GM18499 (cell line): ENCODE measurements at regions not wholly inside any gene's neighbourhood (a gene's known extent, or its start where the extent isn't known, plus 50 kb on each side); places are given as distances from the start of the nearest gene placed in this dataset.
"Not testable (repeated sequence)": the region's sequence is repeated elsewhere in the genome, so short reads cannot be mapped to it uniquely, and the experiment has no call there.

Experiments
- ATAC-seq: cut with Tn5 transposase; IDR thresholded peaks from one replicate; pipeline ENCODE4 v1.9.1; 2021; ENCODE audit warnings: moderate number of reproducible peaks; ENCODE audit not compliant: insufficient read depth, unreplicated experiment

- no peak for ATAC-seq
These were observed 846.6 kb upstream of the ANO3 start for GRCh38 chr11:25485315-25485714.

DNA sequence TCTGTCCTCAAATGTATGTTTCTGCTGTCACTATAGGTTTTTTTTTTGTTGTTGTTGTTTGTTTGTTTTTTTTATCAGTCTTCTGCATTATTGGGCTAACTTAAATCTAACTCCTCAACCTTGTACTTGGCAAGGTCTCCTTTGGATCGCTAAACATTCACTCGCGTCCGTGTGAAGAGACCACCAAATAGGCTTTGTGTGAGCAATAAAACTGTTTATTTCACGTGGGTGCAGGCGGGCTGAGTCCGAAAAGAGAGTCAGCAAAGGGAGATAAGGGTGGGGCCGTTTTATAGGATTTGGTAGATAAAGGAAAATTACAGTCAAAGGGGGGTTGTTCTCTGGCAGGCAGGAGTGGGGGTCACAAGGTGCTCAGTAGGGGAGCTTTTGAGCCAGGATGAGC, 845.6 kb upstream of the ANO3 start:
- not testable (repeated sequence) for ATAC-seq

DNA sequence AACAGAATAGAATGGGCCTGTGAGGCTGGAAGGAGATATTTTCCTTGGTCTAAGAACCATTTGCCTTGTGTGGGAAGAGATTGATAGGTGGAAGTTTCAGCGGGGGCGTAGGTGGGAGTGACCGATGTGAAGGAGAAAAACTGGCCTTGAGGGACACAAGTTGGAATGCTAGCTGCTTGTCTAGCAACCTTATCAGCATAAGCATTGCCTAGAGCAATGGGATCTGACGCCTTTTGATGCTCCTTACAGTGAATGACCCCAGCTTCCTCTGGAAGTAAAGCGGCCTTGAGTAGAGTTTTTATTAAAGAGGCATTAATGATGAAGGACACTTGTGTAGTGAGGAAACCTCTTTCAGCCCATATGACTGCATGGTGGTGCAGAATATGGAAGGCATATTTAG, 843.8 kb upstream of the ANO3 start:
- ATAC-seq = not testable (repeated sequence)

DNA sequence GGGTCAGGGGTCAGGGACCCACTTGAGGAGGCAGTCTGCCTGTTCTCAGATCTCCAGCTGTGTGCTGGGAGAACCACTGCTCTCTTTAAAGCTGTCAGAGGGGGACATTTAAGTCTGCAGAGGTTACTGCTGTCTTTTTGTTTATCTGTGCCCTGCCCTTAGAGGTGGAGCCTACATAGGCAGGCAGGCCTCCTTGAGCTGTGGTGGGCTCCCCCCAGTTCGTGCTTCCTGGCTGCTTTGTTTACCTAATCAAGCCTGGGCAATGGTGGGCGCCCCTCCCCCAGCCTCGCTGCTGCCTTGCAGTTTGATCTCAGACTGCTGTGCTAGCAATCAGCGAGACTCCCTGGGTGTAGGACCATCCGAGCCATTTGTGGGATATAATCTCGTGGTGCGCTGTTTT, 830.5 kb upstream of the ANO3 start:
- not testable (repeated sequence) for ATAC-seq

- ATAC-seq = no peak
These were observed 816.4 kb upstream of the ANO3 start for GRCh38 chr11:25515576-25515975.

DNA sequence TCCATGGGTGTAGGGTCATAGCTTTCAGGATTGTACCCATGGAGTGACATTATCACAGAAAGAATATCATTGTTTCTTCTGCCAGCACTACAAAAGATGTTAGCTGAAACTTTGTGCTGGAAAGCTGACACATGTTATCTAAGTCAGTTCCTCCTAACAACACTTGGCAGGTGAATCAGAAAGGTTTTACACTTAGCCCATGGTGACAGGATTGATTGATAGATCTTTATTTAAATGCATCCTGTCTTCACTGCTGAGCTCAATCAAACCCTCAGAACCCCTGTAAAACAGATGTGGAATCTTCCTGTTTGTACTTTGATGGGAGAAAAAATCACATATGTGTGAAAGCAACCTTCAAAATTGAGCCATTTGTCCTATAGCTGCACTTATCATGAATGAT, 811.5 kb upstream of the ANO3 start:
- no peak for ATAC-seq

DNA sequence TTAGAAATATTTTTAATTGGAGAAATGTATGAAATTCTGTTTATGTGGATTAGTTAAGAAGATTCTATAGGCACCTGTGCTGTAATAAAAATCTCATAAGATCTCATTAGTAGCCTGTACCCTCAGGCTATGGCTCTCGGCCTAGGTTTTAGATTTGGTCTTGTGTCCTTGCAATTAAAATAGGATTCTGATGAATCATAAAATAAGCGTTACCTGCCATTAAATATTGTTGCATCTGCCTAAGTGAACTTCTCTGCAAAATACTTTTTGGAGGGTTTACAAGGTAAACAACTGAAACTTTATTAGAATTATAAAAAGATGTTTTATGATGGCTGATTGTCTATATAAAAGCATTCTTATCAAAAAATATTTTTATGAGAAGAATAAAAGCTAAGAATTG, 804.1 kb upstream of the ANO3 start:
- no peak for ATAC-seq

- ATAC-seq = no peak
These were observed 802.4 kb upstream of the ANO3 start for GRCh38 chr11:25529572-25529971.

DNA sequence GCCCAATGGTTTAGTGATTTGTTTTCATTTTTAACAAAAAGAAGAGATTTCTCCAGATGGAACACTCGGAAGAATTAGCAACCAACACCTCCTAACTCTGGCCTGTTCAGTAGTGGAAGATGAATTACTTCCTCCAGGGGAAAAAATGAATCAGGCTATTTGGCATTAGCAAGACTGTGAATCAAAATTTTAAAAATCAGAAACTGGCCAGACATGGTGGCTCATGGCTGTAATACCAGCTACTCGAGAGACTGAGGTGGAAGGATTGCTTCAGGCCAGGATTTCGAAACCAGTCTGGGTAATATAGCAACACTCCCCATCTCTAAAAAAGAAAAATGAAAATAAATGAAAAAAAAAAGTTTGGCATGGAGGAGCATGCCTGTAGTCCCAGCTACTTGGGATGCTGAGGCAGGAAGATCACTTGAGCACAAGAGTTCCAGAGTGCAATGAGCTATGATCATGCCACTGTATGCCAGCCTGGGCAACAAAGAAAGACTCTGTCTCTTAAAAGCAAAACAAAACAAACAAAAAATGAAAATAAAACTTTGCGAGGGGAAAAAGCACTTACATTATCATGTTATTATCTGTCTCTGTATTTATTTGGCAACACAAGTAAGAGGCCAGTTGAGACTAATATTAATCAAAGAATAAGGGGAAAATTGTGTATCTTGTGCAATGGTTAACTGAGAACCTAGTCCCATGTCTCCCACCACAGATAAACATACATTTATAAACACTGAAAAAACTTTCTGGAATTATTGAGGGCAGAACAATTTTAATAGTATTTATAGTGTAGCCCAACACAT, 796.3 kb upstream of the ANO3 start:
- no peak for ATAC-seq

DNA sequence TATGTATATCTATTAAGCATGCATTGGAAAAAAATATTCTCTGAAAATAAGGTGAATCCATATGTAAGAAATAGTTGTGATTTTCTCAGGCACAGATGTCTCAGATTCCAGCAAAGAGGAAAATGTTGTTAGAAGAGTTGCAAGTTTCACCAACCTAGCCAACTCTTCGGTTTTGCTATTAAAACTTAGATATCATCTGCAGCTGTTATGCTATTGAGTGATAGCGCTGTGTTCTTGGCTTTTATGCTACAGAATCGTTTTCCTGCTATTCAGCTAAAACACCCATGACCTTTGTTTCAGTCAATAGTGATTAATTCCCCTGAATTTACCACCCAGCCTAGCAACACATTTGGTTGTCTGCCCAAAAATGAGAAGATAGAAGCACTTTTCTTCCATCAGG, 795.6 kb upstream of the ANO3 start:
- no peak for ATAC-seq

DNA sequence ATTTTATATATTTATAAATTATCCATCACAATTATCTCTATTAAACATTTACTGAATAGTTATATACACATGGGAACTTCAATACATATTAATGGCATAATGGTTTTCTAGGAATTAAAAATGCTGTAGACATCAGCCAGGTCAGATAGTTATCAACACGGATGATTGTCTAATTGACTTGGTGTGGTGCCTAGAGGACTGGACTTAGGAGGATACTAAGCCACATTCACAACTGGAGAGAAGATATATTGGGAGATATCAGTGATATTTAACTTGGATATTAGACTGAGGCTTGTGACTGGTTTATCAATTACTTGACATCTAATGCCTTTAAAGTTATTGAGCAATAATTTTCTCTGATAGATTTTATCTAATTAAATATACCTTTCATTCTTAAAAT, 794.5 kb upstream of the ANO3 start:
- no peak for ATAC-seq

DNA sequence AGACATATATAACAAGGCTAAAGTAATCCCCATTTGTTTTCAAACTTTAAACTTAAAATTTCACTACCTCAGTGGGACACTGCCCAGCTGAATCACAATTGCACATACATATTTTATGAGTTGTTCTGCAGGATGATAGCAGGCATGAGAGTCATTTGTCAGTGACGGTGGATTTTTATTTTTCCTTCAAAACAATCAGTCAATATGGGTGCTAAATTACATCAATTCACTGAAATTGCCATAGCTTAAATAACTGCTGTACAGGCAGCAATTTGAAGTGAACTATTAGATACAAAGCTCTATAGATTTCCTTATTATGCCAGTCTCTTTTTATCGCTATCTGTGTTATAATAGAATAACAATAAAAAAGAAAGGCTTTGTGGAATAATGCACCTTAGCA, 784.6 kb upstream of the ANO3 start:
- ATAC-seq = no peak

GRCh38 chr11:25562417-25562816, 769.5 kb upstream of the ANO3 start:
- ATAC-seq = no peak

GRCh38 chr11:25565846-25566245, 766.1 kb upstream of the ANO3 start:
- no peak for ATAC-seq

- no peak for ATAC-seq
These were observed 765.4 kb upstream of the ANO3 start for GRCh38 chr11:25566298-25567200.

DNA sequence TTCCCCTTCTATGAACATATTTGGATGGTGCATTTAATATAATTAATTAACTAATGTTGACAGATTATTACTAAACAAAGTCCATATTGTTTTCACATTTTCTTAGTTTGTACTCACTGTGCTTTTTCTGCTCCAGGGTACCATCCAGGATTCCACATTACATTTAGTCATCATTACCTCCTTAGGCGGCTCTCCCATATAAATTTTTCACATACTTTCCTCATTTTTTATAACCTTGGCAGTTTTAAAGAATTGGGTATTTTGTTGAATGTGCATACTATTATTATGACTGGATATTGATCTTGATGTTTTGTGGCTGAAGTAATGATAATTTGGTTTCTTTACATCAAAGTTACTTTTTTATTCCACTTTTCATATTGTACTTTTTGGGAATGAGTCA, 755.6 kb upstream of the ANO3 start:
- no peak for ATAC-seq

GRCh38 chr11:25579554-25579953, 752.4 kb upstream of the ANO3 start:
- not testable (repeated sequence) for ATAC-seq

GRCh38 chr11:25583596-25583995, 748.3 kb upstream of the ANO3 start:
- no peak for ATAC-seq

DNA sequence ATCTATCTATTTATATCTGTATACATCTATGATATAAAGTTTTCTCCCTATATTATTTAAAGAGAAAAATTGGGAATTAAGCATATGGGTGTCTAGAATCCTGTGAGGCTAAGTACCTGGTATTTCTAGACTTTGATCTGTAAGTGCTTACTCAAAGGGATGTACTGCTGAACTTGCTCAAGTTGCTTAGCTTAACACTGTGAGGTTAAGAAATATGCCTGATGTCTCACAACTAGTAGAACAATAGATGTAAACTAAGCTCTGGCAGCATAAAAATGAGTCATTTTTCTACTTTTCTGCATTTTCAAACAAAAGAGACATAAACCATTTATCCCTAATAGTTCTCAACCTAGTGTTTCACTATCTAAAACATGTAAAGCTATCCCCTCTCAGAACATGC, 744.4 kb upstream of the ANO3 start:
- ATAC-seq = no peak

DNA sequence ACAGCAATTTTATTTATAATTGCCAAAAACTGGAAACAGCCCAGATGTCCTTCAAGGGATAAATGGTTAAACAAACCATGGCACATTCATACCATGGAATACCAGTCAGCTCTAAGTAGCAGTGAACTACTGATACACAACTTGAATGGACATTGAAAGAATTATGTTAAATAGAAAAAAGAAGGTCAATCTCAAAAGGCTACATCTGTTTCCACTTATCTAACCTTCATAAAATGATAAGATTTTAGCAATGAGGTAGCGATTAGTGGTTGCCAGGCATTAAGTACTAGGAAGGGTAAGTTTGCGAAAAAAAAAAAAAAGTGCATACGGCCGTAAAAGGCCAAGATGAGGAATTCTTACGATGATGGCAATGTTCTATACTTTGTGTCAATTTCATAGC, 738.7 kb upstream of the ANO3 start:
- no peak for ATAC-seq

DNA sequence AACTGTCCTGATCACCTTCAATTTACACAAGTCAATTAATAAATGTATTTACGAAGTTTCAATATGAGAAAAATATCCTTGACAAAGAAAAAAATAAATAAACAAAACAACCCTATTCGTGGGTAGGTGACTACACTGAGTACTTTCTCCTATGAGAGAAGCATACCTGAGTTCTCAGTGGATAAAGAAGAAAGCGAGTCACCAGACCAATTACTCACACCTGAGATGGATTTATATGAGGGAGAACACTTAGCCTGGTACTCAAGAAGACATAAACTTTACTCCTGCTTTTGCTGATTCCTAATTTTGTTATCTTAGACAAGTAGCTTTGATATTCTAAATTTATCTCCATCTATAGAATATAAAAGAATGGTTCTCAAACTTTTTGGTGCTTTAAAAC, 735.2 kb upstream of the ANO3 start:
- ATAC-seq = no peak

DNA sequence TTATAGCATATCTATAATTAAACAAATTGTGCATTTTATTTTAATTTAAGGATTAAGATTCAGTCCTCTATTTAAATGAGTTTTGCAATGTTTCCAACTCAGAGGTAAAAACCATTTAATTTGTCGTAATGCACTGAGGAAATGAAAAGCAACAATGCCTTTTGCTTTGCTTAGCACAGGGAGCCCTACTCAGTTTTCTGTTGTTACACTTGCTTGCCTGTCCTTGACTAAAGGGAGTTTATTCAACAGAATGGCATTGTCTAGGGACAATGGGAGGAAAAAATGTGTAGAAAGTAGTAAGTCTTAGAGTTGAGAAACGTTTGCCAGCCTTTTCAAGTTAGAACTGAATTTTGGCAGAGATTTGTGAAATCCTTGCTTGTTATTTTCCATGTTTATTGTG, 734.2 kb upstream of the ANO3 start:
- no peak for ATAC-seq
